SJCRH30 (cell line): ENCODE measurements at regions not wholly inside any gene's neighbourhood (a gene's known extent, or its start where the extent isn't known, plus 50 kb on each side); places are given as distances from the start of the nearest gene placed in this dataset.
"Not testable (repeated sequence)": the region's sequence is repeated elsewhere in the genome, so short reads cannot be mapped to it uniquely, and the experiment has no call there.

Experiments used
- DNase-seq, 2 experiments: peaks; one replicate each; pipeline ENCODE4 v3.0.0-alpha.2; 2015 to 2020
- H3K27ac ChIP-seq: fragments of 250-450 bp; sonication (Bioruptor Pico); 2 replicates; pipeline ENCODE4 v1.5.1; 2020; ENCODE audit warnings: mild to moderate bottlenecking, moderate library complexity
- H3K27me3 ChIP-seq: fragments of 250-450 bp; sonication (Bioruptor Pico); 2 replicates; pipeline ENCODE4 v1.5.1; 2020; ENCODE audit warnings: mild to moderate bottlenecking, moderate library complexity
- H3K36me3 ChIP-seq: fragments of 250-450 bp; sonication (Bioruptor Pico); 2 replicates; pipeline ENCODE4 v1.5.1; 2020; ENCODE audit warnings: mild to moderate bottlenecking, moderate library complexity
- H3K4me1 ChIP-seq: fragments of 250-450 bp; sonication (Bioruptor Pico); 2 replicates; pipeline ENCODE4 v1.5.1; 2020; ENCODE audit warnings: mild to moderate bottlenecking, moderate library complexity
- H3K4me3 ChIP-seq: fragments of 250-450 bp; sonication (Bioruptor Pico); 2 replicates; pipeline ENCODE4 v1.5.1; 2020; ENCODE audit warnings: mild to moderate bottlenecking, moderate library complexity
- H3K9me3 ChIP-seq: fragments of 250-450 bp; sonication (Bioruptor Pico); replicated peaks from 2 replicates; pipeline ENCODE4 v1.5.1; 2020; ENCODE audit warnings: mild to moderate bottlenecking, moderate library complexity

DNA sequence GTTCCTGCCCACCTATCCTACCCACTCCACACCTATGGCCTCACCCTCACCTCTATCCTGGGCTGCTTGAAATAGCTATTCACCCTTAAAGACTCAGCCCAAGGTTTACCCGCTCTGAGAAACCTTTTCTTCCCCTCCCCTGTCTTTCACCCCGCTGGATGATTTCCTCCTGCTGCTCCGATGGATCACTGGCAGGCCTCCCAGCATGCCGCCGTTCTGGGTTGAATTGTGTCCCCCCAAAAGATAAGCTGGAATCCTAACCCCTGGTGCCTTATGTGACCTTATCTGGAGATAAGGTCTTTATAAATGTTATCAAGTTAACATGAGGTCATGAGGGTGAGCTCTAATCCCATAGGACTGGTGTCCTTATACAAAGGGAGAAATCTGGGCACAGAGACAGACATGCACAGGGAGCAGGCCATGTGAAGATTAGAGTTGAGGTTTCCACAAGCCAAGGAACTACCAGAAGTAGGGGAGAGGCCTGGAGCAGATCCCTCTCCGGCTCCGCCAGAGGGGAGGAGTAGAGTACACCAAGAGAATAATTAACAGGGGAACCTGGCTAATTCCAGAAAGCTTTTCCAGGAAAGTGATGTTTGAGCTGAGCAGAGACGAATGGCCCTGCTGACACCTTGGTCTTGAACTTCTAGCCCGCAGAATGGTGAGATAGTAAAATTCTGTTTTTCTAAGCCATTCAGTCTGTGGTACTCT, 110.0 kb upstream of the SERBP1 start:
- peaks cover 44% of the 10 kb centered on the region for H3K4me1 ChIP-seq
- H3K36me3 ChIP-seq: no peaks in the 10 kb centered on the region
- H3K27me3 ChIP-seq: no peaks in the 10 kb centered on the region
- peak overlapping the region; percentile 26 for H3K27ac ChIP-seq
- no peak for DNase-seq
- no peaks in the 10 kb centered on the region for H3K9me3 ChIP-seq
- no peak overlapping the region for H3K4me3 ChIP-seq

DNA sequence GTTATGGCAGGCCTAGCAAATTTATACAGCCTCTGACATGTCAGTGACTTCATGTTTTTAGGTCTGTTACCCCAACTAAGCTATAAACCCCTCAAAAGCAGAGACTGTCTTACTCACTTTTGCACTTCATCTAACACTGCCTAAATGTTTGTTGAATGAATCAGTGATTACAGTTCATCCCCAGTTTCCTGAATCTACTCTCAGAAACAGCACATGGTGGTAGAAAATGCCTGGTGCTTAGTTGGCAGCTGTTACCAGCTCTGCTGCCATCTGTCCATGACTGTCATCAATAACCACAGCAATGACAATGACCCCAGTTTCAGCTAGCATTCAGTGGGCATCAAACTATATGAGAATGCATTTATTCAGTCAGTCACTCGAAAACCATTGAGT, 110.5 kb upstream of the SERBP1 start:
- peak overlapping the region; percentile 26 for H3K27ac ChIP-seq
- no peaks in the 10 kb centered on the region for H3K9me3 ChIP-seq
- H3K36me3 ChIP-seq: no peaks in the 10 kb centered on the region
- peak; percentile 42 to 76 for DNase-seq
- no peaks in the 10 kb centered on the region for H3K27me3 ChIP-seq
- no peak overlapping the region for H3K4me3 ChIP-seq
- H3K4me1 ChIP-seq: peaks cover 38% of the 10 kb centered on the region

DNA sequence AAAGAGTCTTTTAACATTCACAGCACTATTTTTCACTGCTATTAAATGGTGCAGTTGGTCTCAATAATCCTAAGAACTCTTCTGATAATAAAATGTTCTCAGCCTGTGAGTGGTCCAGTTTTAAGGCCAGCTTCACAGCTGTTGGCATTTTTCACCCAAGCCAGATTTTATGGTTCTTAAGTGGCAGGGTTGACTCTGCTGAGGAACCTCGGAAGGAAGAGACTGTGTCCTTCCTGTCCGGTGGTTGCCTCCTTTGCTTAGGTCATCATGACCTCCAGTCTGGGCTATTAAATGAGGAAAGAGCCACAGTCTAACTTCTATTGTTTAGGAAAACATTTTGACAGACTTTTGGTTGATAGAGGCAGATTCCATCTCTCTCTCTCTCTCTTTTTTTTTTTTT, 112.5 kb upstream of the SERBP1 start:
- H3K27me3 ChIP-seq: no peaks in the 10 kb centered on the region
- H3K36me3 ChIP-seq: no peaks in the 10 kb centered on the region
- H3K4me1 ChIP-seq: peaks cover 38% of the 10 kb centered on the region
- no peak overlapping the region for H3K4me3 ChIP-seq
- no peaks in the 10 kb centered on the region for H3K9me3 ChIP-seq
- peak; percentile 60 to 84 for DNase-seq
- peak overlapping the region; percentile 47 for H3K27ac ChIP-seq

DNA sequence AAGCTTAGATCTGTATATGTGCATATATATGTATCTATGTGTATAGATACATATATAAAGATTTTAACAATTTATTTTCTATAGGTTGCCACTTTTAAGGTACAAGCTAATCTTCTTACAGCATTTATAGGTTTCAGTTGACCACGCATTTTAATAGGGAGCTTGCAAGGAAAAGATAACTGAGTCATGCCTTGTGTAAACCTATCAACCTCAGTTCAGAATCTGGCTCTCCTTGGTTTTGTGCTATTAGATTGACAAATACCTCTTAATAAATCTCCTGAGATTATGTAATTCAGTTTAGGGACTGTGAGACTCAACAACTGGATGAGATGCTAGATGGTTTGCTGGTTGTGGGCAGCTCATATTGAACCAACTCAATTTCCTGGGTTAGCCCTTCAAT, 114.7 kb upstream of the SERBP1 start:
- no peak for DNase-seq

DNA sequence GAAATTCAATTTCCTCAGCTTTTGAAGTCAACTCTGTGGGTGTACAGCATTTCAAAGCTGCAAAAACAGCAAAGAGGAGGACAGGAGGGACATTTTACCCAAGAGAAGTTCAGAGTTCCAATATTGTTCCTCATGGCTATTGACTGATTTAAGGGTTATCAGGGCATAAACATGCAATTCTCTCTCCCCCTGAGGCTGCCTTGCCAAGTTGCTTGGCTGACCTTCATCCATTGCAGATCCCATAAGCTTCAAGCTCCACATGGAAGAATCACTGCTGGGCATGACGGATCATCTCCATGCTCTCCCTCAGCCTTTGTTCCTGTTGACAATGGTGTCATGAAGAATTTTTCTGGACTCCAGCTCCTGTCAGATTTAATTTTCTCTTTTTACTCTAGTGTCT, 115.2 kb upstream of the SERBP1 start:
- Histone ChIP-seq H3K27me3 (no peaks in the 10 kb centered on the region), H3K36me3 (no peaks in the 10 kb centered on the region), H3K27ac (no peak overlapping the region), H3K4me3 (no peak overlapping the region), H3K9me3 (no peaks in the 10 kb centered on the region), H3K4me1 (peaks cover 32% of the 10 kb centered on the region)
- DNase-seq: no peak

More for the DNA sequence above, 114.7 kb upstream of the SERBP1 start:
- Histone ChIP-seq H3K27ac (no peak overlapping the region), H3K4me3 (no peak overlapping the region), H3K9me3 (no peaks in the 10 kb centered on the region), H3K36me3 (no peaks in the 10 kb centered on the region), H3K27me3 (no peaks in the 10 kb centered on the region), H3K4me1 (peaks cover 36% of the 10 kb centered on the region)

DNA sequence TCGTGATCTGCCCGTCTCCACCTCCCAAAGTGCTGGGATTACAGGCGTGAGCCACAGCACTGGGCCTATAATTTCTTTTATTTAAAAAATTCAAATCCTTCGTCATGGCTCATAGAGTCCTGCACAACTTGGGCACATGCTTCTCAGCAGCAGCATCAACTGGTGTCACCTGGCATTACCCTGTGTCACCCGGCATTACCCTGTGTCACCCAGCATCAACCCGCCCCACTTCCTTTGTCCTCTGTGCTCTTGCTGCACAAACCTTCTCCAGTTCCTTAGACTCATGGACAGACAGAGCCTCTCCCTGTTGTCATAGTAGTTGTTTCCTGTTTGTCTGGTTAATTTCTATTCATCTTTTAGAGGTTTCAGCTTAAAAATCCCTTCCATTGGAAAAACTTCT, 121.2 kb upstream of the SERBP1 start:
- Histone ChIP-seq H3K27me3 (no peaks in the 10 kb centered on the region), H3K36me3 (no peaks in the 10 kb centered on the region), H3K9me3 (no peaks in the 10 kb centered on the region), H3K27ac (no peak overlapping the region), H3K4me3 (no peak overlapping the region), H3K4me1 (peaks cover 12% of the 10 kb centered on the region)
- DNase-seq: no peak

DNA sequence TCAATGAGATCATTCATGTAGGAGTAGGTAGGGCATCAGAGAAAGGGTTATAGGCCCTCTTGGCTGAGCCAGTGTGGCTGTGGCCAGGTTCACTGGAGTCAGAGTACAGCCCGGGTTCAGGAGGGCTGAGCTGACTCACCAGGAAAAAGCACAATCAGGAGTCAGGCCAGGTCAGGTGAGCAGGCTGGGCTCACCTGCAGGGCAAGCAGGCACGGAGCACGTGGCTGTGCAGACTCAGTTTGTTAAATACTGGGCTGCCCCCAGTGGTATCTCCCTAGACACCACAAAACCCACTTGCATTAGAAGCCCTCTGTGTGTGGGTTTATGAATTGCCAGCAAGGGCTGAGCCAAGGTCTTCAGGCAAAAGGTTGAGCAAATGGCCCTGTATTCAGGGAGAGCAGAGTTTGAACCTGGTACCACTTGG, 122.1 kb upstream of the SERBP1 start:
- DNase-seq: no peak
- no peaks in the 10 kb centered on the region for H3K36me3 ChIP-seq
- H3K9me3 ChIP-seq: no peaks in the 10 kb centered on the region
- peaks cover 20% of the 10 kb centered on the region for H3K4me1 ChIP-seq
- H3K4me3 ChIP-seq: no peak overlapping the region
- H3K27ac ChIP-seq: no peak overlapping the region
- no peaks in the 10 kb centered on the region for H3K27me3 ChIP-seq

DNA sequence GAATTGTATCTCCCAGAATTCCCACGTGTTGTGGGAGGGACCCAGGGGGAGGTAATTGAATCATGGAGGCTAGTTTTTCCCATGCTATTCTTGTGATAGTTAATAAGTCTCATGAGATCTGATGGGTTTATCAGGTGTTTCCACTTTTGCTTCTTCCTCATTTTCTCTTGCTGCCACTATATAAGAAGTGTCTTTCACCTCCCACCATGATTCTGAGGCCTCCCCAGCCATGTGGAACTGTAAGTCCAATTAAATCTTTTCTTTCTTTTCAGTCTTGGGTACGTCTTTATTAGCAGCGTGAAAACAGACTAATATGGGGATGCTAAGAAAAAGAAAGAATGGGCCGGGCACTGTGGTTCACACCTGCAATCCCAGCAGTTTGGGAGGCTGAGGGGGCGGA, 124.0 kb upstream of the SERBP1 start:
- H3K4me3 ChIP-seq, DNase-seq, H3K9me3 ChIP-seq, H3K27ac ChIP-seq, H3K27me3 ChIP-seq, H3K36me3 ChIP-seq: not testable (repeated sequence)
- peaks cover 29% of the 10 kb centered on the region for H3K4me1 ChIP-seq

DNA sequence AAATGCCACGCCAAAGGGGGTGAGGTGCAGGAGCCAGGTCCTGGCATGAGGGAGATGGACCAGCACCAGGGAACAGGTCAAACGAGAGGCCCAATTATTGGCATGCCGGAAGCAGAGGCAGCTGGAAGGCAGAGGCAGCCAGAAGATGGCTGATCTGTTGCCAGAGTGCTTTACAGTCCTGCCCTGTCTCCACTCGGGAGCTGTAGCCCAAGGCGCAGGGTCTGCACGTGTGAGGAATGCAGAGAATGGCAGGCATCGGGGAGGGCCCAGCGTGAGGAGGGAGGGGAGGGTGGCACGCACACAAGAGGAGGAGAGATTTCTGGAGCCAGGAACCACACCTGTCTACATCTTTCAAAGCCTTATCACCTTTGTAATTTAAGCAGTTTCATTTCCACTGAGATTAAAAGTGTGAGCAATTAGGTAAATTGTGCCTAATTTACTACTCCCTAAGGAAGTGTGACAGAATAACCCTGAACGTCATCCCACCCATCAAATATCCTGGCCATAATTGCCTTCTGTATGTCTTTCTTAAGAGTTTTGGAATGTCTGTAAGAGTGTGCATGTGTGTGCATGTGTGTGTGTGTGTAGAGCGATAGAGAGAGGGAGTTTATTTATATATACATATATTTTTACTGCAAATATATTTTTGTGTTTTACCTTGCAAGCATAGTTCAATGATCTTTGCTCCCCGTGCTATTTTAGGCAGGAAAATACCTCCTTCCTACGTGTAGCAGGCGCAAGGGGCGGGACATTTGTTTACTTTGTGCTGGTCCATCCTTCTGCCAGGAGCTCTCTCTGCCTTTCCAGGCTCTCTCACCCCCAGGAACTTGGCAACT, 125.5 kb upstream of the SERBP1 start:
- Histone ChIP-seq H3K27ac (no peak overlapping the region), H3K9me3 (no peaks in the 10 kb centered on the region), H3K36me3 (no peaks in the 10 kb centered on the region), H3K4me3 (peak overlapping the region; percentile 3; the same call in 1 of the 2 replicates), H3K27me3 (no peaks in the 10 kb centered on the region), H3K4me1 (peaks cover 38% of the 10 kb centered on the region)
- DNase-seq: peak; percentile 60 to 65

DNA sequence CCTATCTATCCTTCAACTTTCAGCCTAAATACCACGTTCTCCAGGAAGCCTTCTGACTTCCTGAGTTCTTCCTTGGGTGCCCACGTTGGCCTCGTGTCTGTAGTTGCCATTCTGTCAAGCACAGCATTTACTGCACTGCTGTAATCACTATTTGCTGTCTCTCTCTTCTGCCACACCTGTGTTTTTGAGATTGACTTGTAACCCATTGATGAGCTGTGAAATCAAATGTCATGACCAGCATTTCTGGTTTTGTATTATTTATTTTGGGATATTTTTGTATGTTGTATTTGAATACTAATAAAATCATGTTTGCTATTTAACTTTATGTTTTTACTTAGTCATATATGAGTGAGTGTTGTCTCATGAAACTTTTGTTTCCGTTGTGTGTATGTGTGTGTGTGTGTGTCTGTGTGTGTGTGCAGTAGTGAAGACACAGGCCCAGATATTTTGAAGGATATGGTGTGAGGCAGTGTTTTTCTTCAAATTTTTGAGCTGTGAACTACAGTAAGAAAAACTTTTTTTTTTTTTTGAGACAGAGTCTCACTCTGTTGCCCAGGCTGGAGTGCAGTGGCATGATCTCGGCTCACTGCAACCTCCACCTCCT, 126.2 kb upstream of the SERBP1 start:
- H3K27me3 ChIP-seq: no peaks in the 10 kb centered on the region
- no peak overlapping the region for H3K4me3 ChIP-seq
- no peaks in the 10 kb centered on the region for H3K9me3 ChIP-seq
- H3K36me3 ChIP-seq: no peaks in the 10 kb centered on the region
- DNase-seq: no peak
- H3K4me1 ChIP-seq: peaks cover 45% of the 10 kb centered on the region
- H3K27ac ChIP-seq: no peak overlapping the region

DNA sequence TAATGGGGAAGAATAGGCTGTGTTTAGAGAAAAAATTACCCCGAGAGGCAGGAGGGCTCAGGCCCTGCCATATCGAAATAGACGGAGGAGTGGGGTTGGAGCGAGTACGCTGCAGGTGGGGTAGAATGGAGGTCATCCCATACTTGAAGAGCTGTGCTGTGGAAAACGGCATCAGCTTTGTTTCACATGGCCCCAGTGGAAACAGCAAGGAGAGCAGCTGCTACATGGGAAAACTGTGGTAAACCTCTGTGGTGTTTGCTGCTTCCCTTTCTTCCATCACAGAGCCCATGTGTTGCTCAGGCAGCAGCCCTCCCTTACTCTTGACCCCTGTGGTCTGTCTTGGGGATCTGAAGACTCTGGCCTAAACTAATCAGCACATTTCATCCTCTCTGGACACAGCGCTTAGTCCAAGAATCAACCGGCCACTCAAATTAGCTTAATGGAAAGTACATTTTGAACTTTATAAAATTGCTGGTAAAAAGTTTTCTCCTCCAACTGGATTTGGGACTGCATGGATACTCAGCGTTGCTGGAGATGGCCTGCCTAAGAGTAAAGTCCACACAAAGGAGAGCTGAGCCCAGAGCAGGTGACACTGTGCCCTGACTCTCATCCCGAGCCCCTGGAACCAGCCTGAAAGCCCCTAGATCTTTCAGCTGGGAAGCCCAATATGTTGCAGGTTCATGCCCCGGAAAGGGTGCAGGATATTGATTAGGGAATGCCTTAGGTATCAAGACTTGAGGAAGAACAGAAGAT, 127.1 kb upstream of the GADD45A start:
- peak; percentile 67 to 82 for DNase-seq

DNA sequence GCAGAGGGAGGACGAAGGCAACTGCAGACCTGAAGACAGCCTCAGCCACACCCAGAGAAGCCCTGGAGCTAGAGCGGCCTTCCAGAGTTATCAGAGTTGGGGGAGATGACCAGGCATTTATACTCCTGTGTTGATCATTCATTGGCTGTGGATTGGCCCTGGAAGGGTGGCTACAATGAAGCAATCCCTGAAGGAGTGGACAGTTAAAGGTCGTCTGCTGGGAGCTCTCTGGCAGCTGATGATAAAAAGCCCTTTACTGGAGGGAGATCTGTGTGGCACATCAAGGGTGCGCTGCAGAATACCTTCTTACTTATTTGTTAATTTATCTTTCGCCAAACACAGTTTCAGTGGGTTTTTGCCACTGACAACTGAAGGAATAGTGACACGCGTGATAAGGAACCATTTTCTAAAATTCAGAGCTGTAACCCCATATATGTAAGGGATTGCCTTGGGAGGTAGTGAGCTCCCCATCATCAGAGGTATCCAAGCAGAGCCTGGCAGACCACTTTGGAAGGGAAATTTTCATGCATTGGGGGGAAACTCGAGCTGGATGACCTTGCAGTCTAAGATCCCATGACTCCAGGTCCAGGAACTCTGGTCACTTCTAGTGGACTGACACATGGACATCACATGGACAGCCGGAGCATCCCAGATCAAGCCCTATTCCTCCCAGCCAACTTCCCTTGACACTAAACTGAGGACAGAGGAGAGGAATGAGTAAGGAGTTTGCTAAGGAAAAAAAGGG, 126.4 kb upstream of the GADD45A start:
- Histone ChIP-seq H3K27me3 (no peaks in the 10 kb centered on the region), H3K4me1 (peaks cover 51% of the 10 kb centered on the region), H3K27ac (peak overlapping the region; percentile 27; the same call in 1 of the 2 replicates), H3K36me3 (no peaks in the 10 kb centered on the region), H3K9me3 (no peaks in the 10 kb centered on the region), H3K4me3 (peak overlapping the region; percentile 30; the same call in 1 of the 2 replicates)
- no peak for DNase-seq

More for the DNA sequence above, 127.1 kb upstream of the GADD45A start:
- H3K36me3 ChIP-seq: no peaks in the 10 kb centered on the region
- H3K27ac ChIP-seq: no peak overlapping the region
- H3K4me1 ChIP-seq: peaks cover 51% of the 10 kb centered on the region
- H3K4me3 ChIP-seq: no peak overlapping the region
- no peaks in the 10 kb centered on the region for H3K27me3 ChIP-seq
- no peaks in the 10 kb centered on the region for H3K9me3 ChIP-seq

DNA sequence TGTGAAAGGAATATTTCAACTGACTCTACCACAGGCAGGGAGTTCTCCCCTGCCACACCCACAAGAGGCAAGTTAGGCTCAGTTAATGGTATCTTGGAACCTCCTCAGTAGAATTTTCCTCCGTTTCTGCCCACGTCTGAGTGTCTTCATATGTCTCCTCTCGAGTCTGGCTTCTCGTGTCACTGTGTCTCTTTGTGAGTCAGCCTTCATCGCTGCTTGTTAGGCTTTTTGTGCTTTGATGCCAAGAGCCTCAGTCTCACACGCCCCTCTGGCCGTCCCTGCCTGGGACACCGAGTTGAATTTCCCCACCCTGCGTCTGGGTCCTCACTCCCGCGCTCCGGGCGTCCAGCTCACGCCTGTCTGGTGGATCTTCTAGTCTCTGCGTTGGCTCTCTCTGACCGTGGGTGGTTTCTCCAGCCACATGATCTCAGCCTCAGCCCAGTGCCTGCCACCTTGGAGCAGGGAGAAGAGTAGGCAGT, 125.7 kb upstream of the GADD45A start:
- H3K4me1 ChIP-seq: peaks cover 51% of the 10 kb centered on the region
- peak overlapping the region; percentile 27 for H3K27ac ChIP-seq
- no peaks in the 10 kb centered on the region for H3K9me3 ChIP-seq
- H3K4me3 ChIP-seq: peak overlapping the region; percentile 30
- H3K36me3 ChIP-seq: no peaks in the 10 kb centered on the region
- DNase-seq: peak; percentile 68 to 76
- no peaks in the 10 kb centered on the region for H3K27me3 ChIP-seq
